GM23248 (cell line): ENCODE measurements at regions not wholly inside any gene's neighbourhood (a gene's known extent, or its start where the extent isn't known, plus 50 kb on each side); places are given as distances from the start of the nearest gene placed in this dataset.
A peak's percentile ranks its signal among the peaks of the same experiment; 100 is the strongest.

Experiments used
- DNase-seq: peaks from one replicate; pipeline ENCODE4 v3.0.0-alpha.2; 2015
- H2AFZ ChIP-seq: fragments of 200-600 bp; sonication (generic); 2 replicates; pipeline ENCODE4 v1.6.1; 2016; ENCODE audit warnings: antibody characterized with exemption
- H3F3A ChIP-seq: fragments of 200-600 bp; sonication (generic); 2 replicates; pipeline ENCODE4 v1.6.1; 2016; ENCODE audit warnings: mild to moderate bottlenecking, antibody characterized with exemption, mixed run types; ENCODE audit not compliant: insufficient read depth
- H3K27ac ChIP-seq: fragments of 200-600 bp; sonication (generic); 2 replicates; pipeline ENCODE4 v1.5.1; 2016; ENCODE audit warnings: mild to moderate bottlenecking
- H3K27me3 ChIP-seq: fragments of 200-600 bp; sonication (generic); replicated peaks from 2 replicates; pipeline ENCODE4 v1.6.1; 2016; ENCODE audit warnings: mild to moderate bottlenecking; ENCODE audit not compliant: insufficient read depth
- H3K36me3 ChIP-seq: fragments of 200-600 bp; sonication (generic); 2 replicates; pipeline ENCODE4 v1.6.1; 2016; ENCODE audit warnings: low read depth, mild to moderate bottlenecking
- H3K4me1 ChIP-seq: fragments of 200-600 bp; sonication (generic); 2 replicates; pipeline ENCODE4 v1.6.1; 2016; ENCODE audit warnings: mild to moderate bottlenecking; ENCODE audit not compliant: insufficient read depth
- H3K4me2 ChIP-seq: fragments of 200-600 bp; sonication (generic); one replicate; pipeline ENCODE4 v1.6.1; 2016; ENCODE audit warnings: mild to moderate bottlenecking; ENCODE audit not compliant: unreplicated experiment
- H3K4me3 ChIP-seq: fragments of 200-600 bp; sonication (generic); 2 replicates; pipeline ENCODE4 v1.5.1; 2016; ENCODE audit warnings: mild to moderate bottlenecking
- H3K79me2 ChIP-seq: fragments of 200-600 bp; sonication (generic); 2 replicates; pipeline ENCODE4 v1.6.1; 2016; ENCODE audit warnings: mild to moderate bottlenecking; ENCODE audit not compliant: insufficient read depth
- H3K9ac ChIP-seq: fragments of 200-600 bp; sonication (generic); 2 replicates; pipeline ENCODE4 v1.6.1; 2016; ENCODE audit warnings: mild to moderate bottlenecking
- H3K9me2 ChIP-seq: fragments of 200-600 bp; sonication (generic); 2 replicates; pipeline ENCODE4 v1.6.1; 2016; ENCODE audit warnings: mixed run types, mild to moderate bottlenecking, moderate library complexity; ENCODE audit not compliant: insufficient read depth
- H3K9me3 ChIP-seq: fragments of 200-600 bp; sonication (generic); one replicate; pipeline ENCODE4 v1.6.1; 2017; ENCODE audit warnings: low read depth
- H4K20me1 ChIP-seq: fragments of 200-600 bp; sonication (generic); 2 replicates; pipeline ENCODE4 v1.6.0; 2016; ENCODE audit not compliant: insufficient read depth
- EZH2 ChIP-seq: fragments of 200-600 bp; sonication (generic); IDR thresholded peaks from 2 replicates; pipeline ENCODE4 v1.6.1; 2018; ENCODE audit warnings: antibody characterized with exemption, mild to moderate bottlenecking; ENCODE audit not compliant: insufficient read depth, poor library complexity, severe bottlenecking
- EZH2phosphoT487 ChIP-seq: fragments of 200-600 bp; sonication (generic); IDR thresholded peaks from 2 replicates; pipeline ENCODE4 v1.6.1; 2018; ENCODE audit warnings: antibody characterized with exemption, moderate library complexity, mild to moderate bottlenecking, low read depth; ENCODE audit not compliant: insufficient read depth
- WGBS, 2 experiments: methylation state at CpG; one replicate each; pipeline ENCODE4 v1.1.6; 2015 to 2017; ENCODE audit warnings: low lambda C conversion rate in 2 of 2, low coverage in 1 of 2; ENCODE audit errors: missing lambda C conversion rate in 2 of 2; 5-methylcytosine and 5-hydroxymethylcytosine counted together
- in situ Hi-C: fragments of 300-500 bp; cut with MboI; formaldehyde crosslinking; loops from 2 replicates; pipeline ENCODE4 v1.15.0; 2020

DNA sequence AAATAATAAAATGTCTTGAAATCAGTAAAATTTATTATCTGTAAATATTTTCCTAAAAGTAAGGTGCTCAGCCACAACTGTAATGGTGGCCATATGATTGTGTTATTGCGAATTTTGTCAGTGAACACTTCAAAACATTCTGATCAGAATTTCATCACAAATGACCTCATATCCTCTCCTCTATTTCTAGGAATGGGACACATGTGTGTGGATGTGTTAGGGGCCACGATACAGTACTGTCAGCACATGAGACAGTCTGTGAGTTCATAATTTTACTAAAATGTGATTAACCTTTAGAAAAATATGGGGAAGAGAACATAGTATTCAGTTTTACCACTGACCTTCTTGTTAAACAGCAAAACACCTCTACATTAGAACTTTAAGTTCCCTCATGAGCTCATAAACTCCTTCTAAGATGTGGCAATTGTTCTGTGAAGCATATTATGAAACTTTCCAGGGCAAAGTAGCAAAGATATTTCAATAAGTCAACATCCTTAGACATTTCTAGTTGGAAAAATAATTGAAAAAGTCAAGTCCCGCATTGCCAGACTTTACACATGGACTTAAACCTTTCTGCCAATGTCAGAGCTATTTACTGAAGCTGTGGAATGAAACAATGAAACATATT, 158.2 kb upstream of the ABI3BP start:
- no peak overlapping the region for H3K27ac ChIP-seq
- no peaks in the 10 kb centered on the region for H3K4me1 ChIP-seq
- in situ Hi-C loops: no loop called here
- no peaks in the 10 kb centered on the region for H3K9me3 ChIP-seq
- peak; percentile 10 for DNase-seq
- no peaks in the 10 kb centered on the region for H3K36me3 ChIP-seq
- no peaks in the 10 kb centered on the region for H3K27me3 ChIP-seq
- no peaks in the 10 kb centered on the region for H4K20me1 ChIP-seq
- H3K4me3 ChIP-seq: no peak overlapping the region
- H3F3A ChIP-seq: no peaks in the 10 kb centered on the region
- TF ChIP-seq EZH2: no peak
- TF ChIP-seq EZH2phosphoT487: no peak
- no peaks in the 10 kb centered on the region for H3K9me2 ChIP-seq
- H3K4me2 ChIP-seq: no peak overlapping the region
- WGBS, 2 experiments: 28 to 31% methylated on average over 3 of the region's 3 CpGs
- no peaks in the 10 kb centered on the region for H3K79me2 ChIP-seq
- H3K9ac ChIP-seq: no peak overlapping the region
- 0 out of 2 replicates have a peak overlapping the region, but pooled peaks have one; percentile 47 for H2AFZ ChIP-seq

GRCh38 chr3:101150504-101150903, 157.3 kb upstream of the ABI3BP start:
- no peak for DNase-seq
- TF ChIP-seq EZH2phosphoT487 (no peak), EZH2 (no peak)

DNA sequence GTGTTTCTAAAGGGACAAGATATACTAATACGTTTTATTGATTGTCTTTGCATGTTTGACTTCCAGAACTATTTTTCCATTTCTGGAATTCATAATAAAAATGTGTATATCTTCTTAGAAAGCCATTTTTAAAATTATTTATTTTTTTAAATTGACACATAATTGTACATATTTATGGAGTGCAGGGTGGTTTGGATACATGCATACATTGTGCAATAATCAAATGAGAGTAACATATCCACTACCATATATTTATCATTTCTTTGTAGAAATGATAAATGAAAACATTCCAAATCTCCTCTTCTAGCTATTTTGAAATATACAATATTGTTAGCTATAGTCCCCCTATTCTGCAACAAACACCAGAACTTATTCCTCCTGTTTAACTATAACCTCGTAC, 156.5 kb upstream of the ABI3BP start:
- Histone ChIP-seq H3K4me3 (no peak overlapping the region), H3K27me3 (no peaks in the 10 kb centered on the region), H3K4me1 (no peaks in the 10 kb centered on the region), H3K9me2 (no peaks in the 10 kb centered on the region), H3K27ac (no peak overlapping the region), H3K9me3 (no peaks in the 10 kb centered on the region), H3K36me3 (no peaks in the 10 kb centered on the region), H3K79me2 (no peaks in the 10 kb centered on the region), H3F3A (no peaks in the 10 kb centered on the region), H2AFZ (no peak overlapping the region), H4K20me1 (no peaks in the 10 kb centered on the region), H3K4me2 (no peak overlapping the region), H3K9ac (no peak overlapping the region)
- TF ChIP-seq EZH2: no peak
- TF ChIP-seq EZH2phosphoT487: no peak
- WGBS, 2 experiments: 69 to 72% methylated on average over 2 of the region's 2 CpGs
- in situ Hi-C loops: no loop called here
- DNase-seq: no peak

More at GRCh38 chr3:101150504-101150903, 157.3 kb upstream of the ABI3BP start:
- Histone ChIP-seq H3F3A (no peaks in the 10 kb centered on the region), H3K9me2 (no peaks in the 10 kb centered on the region), H3K4me1 (no peaks in the 10 kb centered on the region), H3K36me3 (no peaks in the 10 kb centered on the region), H3K9ac (no peak overlapping the region), H3K4me2 (no peak overlapping the region), H2AFZ (no peak overlapping the region), H4K20me1 (no peaks in the 10 kb centered on the region), H3K27me3 (no peaks in the 10 kb centered on the region), H3K9me3 (no peaks in the 10 kb centered on the region), H3K4me3 (no peak overlapping the region), H3K79me2 (no peaks in the 10 kb centered on the region), H3K27ac (no peak overlapping the region)
- in situ Hi-C loops: no loop called here
- 61 to 79% methylated on average over 2 of the region's 2 CpGs for WGBS, 2 experiments

- no peaks in the 10 kb centered on the region for H3K27me3 ChIP-seq
- no peaks in the 10 kb centered on the region for H4K20me1 ChIP-seq
- in situ Hi-C loops: no loop called here
- TF ChIP-seq EZH2: no peak
- no peak for TF ChIP-seq EZH2phosphoT487
- no peak overlapping the region for H2AFZ ChIP-seq
- no peak overlapping the region for H3K4me2 ChIP-seq
- no peaks in the 10 kb centered on the region for H3K79me2 ChIP-seq
- no peaks in the 10 kb centered on the region for H3K36me3 ChIP-seq
- H3K4me3 ChIP-seq: no peak overlapping the region
- no peaks in the 10 kb centered on the region for H3F3A ChIP-seq
- H3K9me2 ChIP-seq: no peaks in the 10 kb centered on the region
- H3K27ac ChIP-seq: no peak overlapping the region
- no peaks in the 10 kb centered on the region for H3K4me1 ChIP-seq
- H3K9ac ChIP-seq: no peak overlapping the region
- no peak for DNase-seq
- 10 to 19% methylated on average over 1 of the region's 1 CpG for WGBS, 2 experiments
- H3K9me3 ChIP-seq: no peaks in the 10 kb centered on the region
These were observed 156.0 kb upstream of the ABI3BP start for GRCh38 chr3:101149251-101149650.
